ENCODE measurements at regions not wholly inside any gene's neighbourhood (a gene's known extent, or its start where the extent isn't known, plus 50 kb on each side); places are given as distances from the start of the nearest gene placed in this dataset.

DNA sequence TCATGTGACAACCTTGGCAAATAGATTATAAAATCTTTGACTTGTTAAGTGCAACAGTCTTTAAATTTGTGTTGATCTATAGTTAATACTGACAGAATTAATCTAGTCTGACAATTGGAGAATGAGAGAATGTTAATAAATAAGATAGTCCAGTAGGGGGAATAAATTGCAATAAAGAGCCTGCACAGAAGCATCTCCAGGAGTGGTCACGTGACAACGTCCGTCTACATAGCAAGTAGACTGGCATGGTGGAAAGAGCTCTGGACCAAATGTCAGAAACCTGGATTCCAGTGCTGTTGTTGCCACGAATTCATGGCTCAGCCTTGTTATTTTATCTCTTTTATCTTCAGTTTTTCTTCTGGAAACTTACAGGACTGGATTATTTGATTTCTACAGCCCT lies 436.5 kb downstream of the RAB28 start:
- DNase-seq (ENCODE audit: low read depth): no peak

DNA sequence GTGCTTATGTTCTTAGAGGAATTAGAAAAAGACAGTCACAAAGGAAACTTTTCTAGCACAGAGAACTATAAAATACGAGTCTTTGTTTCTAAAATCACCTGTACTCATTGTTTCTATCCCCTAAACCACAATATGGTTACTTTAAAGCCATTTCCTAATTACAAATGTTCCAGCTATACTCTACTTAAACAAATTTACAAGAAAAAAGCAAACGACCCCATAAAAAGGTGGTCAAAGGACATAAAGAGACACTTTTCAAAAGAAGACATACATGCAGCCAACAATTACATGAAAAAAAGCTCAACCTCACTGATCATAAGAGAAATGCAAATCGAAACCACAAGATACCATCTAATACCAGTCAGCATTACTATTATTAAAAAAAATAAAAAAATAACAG lies 447.3 kb downstream of the RAB28 start:
- no peak for DNase-seq (ENCODE audit: low read depth)

DNA sequence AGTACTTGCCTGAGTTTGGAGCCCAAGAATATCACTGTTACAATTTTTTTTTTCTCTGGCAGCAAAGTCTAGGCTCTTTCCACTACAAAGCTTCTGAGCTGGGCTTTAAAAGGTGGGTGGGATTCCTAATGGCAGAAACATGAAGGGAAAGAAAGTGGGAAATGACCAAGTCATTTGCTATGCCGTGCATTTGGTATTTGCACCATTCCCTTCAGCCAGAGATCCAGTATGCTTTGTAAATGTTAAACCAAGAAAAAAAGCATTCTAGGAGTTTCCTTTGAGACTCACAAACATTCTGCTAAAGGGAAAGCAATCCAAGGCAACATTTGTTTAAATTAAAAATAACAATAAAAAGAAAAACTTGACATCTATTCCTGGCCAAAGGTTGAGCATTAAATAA lies 451.2 kb downstream of the RAB28 start:
- no peak for DNase-seq (ENCODE audit: low read depth)

DNA sequence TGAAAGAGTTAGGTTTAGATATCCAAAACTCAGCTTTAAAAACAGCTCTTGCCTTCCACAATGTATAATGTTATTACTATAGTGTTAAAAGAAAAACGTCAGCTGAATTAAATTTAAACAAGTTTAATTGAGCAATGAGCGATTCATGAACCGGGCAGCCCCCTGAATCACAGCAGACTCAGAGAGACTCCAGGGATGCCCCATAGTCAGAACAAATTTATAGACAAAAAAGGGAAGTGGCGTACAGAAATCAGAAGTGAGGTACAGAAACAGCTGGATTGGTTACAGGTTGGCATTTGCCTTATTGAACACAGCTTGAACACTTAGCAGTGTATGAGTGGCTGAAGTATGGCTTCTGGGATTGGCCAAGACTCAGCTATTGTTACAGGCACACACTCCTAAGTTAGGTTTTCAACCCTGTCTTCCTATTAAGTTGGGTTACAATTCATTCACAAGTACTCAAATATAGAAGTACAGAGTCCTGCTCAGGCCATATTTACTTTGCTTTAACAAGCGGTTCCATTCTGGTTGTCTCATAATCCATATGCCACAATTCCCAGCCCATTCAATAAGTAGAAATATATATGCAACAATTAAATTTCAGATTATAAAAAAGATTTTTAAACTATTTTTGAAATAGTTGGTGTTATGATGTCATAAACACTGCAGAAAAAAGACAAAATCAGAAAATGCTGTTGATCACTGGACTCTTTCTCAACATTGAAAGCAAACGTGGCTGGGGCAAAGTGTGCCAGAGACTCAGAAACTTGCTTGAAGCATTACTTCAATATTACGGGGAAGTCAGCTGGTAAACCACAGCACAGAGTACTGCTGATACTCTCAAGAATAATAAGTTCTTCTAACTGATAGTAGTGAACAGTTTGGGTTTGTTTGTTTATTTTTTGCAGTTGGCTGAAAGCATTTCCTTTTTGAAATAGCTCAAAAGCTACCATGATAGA lies 459.7 kb downstream of the RAB28 start:
- DNase-seq (ENCODE audit: low read depth): no peak

DNA sequence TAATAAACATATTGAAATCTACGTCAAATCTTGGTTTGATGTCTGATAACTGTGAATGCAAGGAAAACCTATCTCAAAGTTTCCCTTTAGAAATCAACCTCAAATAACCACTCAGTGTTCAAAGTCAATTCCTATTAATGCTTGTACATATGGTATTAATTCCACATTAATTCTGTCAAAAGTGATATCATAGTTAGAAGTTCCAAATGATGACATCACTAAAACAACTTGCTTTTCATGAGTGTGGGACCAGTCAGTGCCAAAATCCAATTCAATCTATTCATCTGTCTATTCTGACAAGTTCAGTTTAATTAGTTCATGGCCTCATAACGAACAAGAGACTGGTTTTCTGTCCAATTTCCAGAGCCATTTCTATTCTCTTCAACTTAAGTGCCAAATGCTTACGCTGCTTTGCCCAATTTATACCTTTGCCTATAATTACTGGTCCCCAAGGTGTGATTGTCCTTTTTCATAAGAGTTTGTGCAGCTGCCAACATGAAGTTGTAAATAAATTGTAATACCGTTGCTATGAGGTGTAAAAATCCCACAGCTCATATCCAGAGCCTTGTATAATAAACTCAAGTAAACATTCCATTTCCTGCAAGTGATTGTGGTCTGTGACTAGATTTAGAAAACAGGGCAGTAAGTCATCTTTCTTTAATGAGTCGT lies 476.2 kb downstream of the RAB28 start:
- peak; percentile 0 for DNase-seq (ENCODE audit: low read depth)

DNA sequence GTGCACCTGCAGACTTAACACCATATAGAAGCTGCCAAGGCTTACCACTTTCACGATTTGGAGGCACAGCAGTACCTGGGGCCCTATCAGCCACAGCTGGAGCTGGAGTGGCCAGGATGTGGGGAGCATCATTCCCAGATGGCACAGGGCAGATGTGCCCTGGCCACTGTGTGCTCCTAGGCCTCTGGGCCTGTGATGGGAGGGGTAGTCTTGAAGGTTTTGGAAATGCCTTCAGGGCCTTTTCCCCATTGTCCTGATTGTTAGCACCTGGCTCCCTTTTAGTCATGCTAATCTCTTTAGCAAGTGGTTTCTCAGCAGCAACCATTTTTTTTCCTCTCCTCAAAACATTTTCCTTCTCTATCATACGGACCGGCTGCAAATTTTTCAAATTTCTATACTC lies 490.2 kb downstream of the RAB28 start:
- DNase-seq (ENCODE audit: low read depth): no peak

DNA sequence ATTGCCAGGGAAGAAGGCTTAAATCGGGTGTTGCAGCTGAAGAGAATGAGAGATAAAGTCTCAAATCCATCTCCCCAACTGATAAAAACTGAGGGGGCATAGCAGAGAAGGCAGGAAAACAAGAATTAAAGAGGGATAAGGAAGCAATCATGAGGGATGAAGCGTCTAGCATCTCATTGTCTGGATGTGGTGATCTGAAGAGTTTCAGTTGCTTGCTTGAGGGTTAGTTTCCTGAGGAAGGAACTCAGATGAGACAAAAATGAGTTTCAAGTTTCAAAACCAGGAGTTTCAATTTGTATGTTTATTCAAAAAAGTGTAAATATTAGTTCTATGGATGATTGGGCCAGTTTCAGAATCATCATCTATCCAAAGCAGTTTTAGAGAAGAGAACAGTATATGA lies 496.9 kb downstream of the RAB28 start:
- DNase-seq (ENCODE audit: low read depth): no peak

DNA sequence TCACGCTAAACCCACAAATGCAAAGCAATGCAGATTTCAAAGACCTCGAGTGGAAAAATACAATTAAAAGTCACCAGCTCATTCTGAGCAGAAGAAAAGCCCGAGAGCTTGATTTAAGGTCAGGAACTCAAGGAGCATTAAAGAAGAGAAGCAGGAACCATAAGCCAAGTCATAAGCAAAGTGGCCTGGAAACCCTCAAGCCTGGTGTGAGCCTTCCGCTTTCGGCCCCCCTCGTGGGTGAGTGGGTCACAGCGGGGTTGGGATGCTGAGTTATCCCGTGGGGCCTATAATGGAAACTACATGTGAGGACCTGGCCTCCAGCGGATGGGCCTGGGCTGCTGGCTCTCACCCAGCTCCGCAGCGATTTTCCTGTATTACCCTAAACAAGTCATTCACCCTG lies 504.3 kb downstream of the RAB28 start:
- DNase-seq (ENCODE audit: low read depth): no peak

DNA sequence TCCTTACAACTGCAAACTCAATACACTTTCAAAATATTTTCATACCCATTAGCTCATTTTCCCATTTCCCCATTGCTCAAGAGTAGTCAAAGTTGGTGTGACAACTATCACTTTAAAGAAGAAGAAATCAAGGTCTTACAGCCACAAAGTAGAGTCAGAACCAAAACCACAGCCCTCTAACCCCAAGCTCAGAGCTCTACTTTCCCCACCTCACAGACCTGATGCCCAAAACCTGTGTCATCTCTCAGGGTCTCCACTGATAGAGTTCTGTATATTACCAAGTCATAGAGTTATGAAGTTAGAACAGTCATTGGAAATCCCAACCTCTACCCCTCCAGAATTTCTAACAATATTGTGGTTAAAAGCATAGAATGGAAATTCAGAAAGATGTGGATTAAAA lies 505.8 kb downstream of the RAB28 start:
- no peak for DNase-seq (ENCODE audit: low read depth)

DNA sequence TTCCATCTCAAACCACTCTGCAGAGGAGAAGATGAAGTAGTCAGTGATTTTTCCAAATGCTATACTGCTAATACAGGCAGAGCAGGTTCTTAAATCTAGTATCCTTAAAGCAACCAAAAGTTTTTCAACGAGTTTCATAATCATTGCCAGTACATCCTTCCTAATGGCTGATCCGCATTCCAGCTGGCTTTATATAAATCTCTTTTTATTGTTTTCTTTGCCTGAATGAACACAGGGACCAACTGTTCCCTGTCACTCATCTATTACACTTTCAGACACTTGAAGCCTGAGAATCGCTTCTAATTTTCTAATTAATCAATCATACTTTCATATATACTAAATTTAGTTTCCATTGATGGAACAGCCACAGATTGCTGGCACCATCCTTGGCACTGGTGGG lies 508.6 kb downstream of the RAB28 start:
- DNase-seq (ENCODE audit: low read depth): no peak

DNA sequence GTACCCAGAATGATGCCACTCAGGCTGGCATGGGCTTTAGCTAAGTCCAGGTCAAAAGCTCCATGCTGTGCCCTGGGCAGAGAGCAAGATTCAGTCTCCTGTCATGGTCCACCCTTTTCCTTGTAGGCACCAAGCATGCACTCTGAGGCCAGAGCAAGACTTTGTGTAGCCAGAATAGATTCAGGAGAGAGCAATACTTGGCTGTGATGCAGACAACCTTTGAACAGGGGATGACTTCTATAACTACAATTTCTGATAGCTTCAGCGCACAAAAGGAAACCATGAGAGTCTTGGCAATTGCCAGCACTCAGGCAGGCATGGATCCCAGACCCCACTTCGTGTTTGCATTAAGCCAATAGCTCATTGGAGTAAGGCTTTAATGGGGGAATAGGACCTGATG lies 510.6 kb downstream of the RAB28 start:
- DNase-seq (ENCODE audit: low read depth): no peak

DNA sequence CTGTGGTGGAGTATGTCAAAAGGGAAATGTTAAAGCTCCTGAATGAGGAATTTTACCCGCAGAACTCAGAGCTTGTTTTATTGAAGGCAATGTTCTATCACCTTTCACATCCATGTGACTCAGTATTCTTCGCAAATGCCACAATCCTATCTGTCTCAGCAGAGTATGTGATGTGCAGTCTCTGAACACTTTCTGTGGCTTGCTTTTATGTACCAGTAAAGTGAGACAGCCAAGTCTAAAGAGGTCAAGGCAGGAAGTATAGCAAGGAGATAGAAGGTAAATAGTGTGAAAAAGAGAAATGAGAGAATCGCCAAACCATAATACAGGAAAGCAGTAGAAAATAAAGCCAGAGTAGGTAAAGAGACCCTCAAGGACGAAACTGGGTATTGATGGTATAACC lies 515.8 kb downstream of the RAB28 start:
- no peak for DNase-seq (ENCODE audit: low read depth)

DNA sequence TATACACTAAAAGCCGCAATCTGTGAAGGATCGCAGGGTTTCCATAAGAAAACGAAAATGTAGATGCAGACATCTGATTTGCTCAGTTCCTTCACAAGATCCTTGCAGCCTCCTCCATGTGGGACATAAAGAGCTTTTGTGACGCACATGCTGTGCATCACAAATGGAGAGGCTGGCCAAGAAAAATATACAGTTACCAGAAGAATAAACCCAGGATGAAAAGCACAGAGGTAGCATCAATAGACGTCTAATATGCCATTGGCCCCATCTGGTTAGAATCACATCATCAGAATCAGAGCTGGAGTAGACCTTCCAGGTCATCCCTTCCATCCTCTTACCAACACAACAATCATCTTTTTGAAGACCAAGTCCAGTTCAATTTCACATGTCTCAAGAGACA lies 517.4 kb downstream of the RAB28 start:
- DNase-seq (ENCODE audit: low read depth): no peak

DNA sequence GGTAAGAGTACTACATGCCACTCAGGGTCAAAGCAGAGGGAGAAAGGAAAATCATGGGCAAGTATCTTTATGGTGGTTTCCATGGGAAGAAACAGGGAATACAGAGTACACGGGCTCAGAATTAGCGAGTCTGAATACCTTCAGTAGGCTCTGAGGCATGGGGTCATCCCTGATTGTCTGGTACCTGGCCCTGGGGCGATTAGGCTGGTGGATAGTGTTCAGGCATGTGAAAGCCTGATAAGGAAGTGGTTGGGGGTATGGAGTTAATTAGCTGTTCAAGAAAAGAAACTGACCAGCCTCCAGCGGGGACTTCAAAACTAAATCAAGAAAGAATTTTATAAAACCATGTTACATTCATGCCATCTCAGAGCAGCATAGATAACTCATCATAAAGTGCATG lies 518.8 kb downstream of the RAB28 start:
- DNase-seq (ENCODE audit: low read depth): no peak

DNA sequence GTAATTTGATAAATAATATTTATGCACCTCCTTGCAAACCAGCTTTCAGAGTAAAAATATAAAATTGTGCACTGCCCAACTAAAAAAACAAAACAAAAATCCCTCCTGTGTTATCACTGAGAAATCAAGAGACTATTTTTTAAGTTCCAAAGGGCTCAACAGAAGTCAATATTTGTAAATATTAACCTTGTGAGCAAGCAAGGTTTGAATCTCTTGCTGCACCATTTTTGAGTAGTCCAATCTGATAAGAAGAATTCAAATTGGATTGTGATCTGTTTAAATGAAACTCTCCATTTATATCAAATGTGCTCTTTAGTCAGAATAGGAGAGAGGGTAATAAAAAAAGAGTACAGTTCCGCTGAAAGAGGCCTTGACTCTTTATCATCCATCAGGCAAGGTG lies 520.2 kb downstream of the RAB28 start:
- DNase-seq (ENCODE audit: low read depth): no peak

DNA sequence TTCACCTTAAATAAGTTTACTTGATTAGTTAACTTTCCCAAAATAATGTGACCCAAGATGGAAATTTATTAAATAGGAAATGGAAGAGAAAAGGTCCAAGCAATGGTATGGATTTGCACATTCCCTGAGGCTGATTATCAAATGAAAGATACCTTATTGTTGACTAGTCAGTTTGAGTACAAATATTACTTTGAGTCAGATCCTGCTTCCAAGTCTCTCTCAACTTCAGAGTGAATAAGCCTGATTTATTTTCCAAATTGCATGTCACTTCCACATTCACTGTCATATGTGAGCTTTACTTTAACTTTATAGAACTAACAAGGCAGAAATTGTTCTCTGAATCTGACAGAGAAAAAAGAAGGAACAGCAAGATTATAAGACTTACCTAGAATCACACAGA lies 520.8 kb downstream of the RAB28 start:
- no peak for DNase-seq (ENCODE audit: low read depth)

DNA sequence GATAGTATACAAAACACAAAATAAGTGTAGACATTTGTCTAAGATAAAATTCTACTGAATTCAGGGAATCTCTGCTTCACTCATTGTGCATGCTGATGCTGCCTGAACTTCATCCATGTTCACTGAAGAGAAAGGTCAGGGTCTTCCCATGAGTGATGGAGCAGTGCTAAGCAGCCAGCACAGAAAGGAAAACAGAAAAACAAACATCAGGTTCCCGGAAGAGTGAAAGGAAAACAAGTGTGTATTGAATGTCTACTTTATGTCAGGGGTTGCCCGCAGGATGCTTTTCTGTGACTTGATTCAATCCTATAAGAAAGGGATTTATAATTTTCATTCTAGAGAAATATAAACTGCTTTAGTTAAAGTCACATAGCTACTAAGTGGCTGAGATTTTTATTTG lies 522.4 kb downstream of the RAB28 start:
- DNase-seq (ENCODE audit: low read depth): no peak

DNA sequence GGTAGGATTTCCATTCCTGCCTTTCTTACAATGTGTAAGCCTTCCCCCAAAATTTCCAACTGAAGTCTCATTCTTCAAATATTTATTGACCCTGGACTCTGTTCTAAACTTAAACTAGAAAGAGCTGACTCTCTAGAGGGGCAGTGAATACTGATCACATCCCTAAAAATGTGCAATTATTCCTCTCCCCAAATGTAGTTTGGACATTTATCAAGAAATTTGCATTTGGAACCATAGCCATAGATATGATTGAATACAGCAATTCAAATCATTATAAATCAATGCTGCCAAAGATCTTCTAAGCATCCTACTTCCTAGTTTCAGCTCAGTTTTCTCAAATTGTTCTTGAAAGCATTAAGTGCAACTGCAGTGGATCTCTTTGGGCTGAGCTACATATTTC lies 525.7 kb downstream of the RAB28 start:
- DNase-seq (ENCODE audit: low read depth): no peak

DNA sequence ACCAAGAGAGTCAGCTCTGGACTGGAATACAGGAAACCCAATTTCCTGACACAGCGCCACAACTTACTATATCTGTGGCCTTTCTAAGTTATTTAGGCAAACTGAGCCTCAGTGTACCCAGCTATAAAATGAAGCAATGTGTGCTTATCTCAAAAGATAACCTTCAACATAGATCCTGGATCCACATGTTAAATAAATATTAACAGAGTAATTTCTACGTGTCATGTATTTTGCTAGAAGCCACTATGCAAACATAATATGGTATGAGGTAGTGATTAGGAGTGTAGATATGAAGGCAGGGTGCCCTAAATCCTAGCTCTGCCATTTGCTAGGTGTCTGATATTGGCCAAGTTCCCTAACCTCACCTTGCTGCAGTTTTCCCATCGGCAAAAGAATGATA lies 527.0 kb downstream of the RAB28 start:
- no peak for DNase-seq (ENCODE audit: low read depth)

DNA sequence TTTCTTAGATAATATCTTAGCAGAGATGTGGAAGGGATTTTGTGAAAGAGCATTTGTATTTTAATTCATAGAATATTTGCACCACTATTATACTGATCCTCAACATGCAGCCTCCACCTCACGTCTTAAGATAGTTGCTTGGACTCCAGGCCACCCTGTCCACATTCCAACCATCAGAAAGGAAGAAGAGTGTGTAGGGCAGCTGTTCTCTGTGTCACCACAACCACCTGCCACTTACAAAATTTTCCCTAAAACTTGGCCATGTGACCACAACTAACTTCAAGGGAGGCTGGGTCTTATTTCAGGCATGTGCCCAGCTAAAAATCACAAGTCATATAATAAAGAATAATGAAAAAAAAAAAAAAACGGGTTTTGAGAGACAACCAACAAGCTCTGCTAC lies 528.1 kb downstream of the RAB28 start:
- DNase-seq (ENCODE audit: low read depth): no peak

DNA sequence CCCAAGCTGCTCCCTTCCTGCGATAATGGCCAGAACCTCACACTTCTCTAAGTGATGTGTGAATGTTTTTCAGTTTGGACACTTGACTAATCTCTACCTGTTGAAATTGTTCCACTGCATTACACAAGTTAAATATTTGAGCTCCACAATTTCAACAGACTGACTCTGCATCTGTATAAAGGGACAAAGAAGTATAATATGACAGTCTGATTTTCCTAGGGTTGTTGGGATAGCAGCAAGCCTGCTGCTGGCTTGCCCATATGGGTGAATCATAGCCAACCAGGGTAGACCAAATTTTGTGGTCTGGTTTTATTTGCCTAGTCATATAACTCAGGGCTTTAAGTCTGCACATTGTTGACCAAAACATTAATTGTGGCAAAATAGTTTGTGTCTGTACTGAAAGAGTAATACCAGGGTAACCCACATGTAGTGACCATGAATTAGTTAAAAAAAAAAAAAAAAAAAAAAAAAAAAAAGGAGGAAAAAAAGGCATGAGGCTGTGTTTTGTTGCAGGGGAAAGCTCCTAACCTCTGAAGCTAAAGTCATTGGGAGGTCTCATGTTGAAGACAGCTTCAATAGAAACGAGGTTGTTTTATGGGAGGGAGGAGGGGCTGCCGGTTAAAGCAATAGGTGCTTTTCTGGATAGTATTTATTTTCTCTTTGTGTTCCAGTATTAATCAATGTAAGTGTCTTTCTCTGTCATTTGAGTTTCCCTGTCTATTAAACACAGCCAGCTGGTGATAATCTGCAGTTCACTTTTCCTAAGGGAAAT lies 534.2 kb downstream of the RAB28 start:
- no peak for DNase-seq (ENCODE audit: low read depth)

DNA sequence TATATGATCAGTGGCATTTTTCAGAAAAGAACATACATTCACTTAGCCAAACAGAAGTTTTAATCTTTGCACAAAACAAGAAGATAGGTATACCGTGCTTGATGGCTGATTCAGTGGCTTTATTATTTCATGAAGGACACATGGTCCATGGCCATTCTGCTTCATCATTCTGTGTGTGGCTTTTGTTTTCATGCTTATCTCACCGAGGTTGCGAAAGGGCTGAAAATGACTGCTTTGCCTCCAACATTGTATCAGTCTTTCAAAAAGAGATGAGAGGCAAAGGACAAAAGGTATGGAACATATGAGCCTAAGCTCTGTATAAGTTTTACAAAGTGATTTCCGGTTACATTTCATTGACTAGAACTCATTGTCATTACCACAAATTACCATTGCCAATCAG lies 541.1 kb downstream of the RAB28 start:
- no peak for DNase-seq (ENCODE audit: low read depth)

DNA sequence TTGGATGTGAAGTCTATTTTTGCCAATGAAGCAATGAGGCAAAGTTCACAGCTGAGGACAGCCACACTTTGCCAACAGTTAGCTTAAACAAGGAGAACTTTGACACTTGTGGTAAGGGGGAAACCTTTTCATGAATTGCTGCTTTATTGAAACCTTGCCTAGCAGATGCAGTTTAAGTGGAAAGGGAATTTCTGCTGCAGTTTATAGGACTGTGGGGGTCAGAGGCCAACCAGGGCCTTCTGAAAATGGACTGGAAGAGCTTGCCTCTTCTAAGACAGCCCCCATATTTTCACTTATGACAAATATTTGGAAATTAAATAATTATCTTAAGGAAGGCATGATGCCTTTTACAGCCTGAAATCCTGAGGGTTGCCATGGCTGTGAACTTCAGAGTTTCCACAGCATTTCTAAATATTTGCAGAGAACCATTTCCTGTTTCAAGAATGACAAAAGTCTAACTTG lies 550.3 kb downstream of the RAB28 start:
- no peak for DNase-seq (ENCODE audit: low read depth)

All from ELR (cell line).